Bone marrow (tissue), 2 donors: ENCODE measurements at regions not wholly inside any gene's neighbourhood (a gene's known extent, or its start where the extent isn't known, plus 50 kb on each side); places are given as distances from the start of the nearest gene placed in this dataset.
"Not testable (repeated sequence)": the region's sequence is repeated elsewhere in the genome, so short reads cannot be mapped to it uniquely, and the experiment has no call there.

Source experiments
- DNase-seq, 2 donors: peaks; one replicate each; lab custom pipeline; 2025; lab: John Stamatoyannopoulos, UW

GRCh38 chr17:70375406-70375805, 206.1 kb downstream of the KCNJ2 start:
- no peak for DNase-seq

DNA sequence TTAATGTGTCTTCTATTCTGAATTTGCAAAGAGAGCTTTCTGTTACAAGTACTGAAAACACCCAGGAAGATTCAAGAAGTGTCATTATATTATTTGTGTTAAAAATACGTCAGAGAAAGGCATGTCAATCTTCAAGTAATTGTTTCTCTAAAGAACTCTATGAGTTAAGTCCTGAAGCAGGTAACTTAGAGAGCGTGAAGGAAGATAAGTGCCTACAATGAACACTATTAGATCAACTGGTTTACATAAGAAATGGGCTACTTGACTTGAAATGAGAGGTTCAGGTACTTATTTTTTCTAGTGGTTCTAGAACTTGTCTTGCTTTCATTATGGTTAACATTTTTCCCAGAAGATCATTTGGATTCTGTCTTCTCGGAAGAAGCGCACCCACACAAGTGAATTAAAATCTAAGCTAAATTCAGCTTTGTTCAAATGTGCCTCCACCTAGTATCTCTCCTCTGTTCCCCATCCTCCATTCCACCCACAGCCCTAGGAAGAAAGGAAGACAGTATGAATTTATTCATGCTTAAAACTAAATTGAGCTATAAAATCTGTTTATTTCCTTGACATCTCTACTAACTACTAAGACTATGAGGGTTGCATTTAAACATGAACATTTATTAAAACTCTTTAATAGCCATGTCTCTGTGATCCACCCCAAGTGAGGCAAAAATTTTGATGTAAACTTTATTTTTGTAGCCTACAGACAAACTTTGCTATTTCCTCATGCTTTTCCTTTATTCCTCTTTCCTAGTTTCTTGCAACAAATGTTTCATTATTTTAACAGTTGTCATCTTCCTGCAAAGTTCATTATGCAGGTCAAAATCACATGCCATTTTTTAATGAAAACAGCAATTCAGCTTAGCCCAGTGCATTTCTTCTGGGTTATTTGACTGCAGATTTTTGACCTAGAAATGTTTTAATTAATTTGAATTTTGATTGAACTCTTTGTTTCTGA, 206.8 kb downstream of the KCNJ2 start:
- DNase-seq = no peak

DNA sequence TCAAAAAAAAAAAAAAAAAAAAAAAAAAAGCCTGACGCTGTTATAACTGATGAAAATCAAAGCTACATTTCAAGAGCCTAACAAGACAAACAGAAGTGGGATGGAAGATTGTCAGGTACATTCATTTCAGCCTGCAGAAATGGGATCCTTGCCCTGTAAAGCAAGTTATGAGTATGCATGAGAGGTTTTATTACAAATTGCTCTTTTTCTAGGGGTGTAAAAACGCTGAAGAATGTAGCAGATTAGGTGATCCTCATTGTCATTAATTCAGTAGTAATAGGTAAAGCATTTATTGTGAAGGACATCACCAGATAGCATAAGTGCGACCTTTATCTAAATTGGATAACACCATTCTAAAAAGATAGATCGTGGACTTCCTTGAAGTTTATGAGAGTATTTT, 208.3 kb downstream of the KCNJ2 start:
- no peak for DNase-seq

GRCh38 chr17:70378076-70378475, 208.7 kb downstream of the KCNJ2 start:
- no peak for DNase-seq

DNA sequence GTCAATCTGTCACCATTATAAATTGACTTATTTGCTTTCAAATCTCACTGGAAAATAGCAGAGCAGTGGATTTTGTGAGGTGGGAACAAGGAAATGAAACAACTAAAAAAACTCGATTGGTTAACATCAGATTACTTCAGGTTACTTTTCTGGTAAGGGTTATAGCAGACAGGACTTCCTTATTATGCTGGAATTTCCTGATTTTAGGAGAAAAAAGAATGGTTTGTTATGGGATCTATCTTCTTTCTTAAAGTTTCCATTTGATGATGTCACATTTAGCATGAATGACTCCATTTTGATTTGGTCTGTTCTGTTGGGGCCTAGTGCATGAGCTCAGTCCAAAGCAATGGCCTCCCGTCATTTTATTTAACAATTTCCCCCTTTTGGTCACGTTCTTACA, 210.6 kb downstream of the KCNJ2 start:
- DNase-seq = no peak

GRCh38 chr17:70381916-70382315, 212.6 kb downstream of the KCNJ2 start:
- not testable (repeated sequence) for DNase-seq

- no peak for DNase-seq
Measured at GRCh38 chr17:70388326-70388725, 219.0 kb downstream of the KCNJ2 start.

DNA sequence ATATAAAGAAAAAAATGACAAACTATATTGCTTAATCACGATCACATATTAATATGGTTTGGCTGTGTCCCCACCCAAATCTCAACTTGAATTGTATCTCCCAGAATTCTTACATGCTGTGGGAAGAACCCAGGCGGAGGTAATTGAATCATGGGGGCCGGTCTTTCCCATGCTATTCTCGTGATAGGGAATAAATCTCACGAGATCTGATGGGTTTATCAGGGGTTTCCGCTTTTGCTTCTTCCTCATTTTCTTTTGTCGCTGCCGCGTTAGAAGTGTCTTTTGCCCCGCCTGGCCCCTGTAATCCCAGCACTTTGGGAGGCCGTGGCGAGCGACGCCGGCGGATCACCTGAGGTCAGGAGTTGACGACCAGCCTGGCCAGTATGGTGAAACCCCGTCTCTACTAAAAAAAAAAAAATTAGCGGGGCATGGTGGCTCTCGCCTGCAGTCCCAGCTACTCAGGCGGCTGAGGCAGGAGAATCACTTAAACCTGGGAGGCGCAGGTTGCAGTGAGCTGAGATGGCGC, 220.0 kb downstream of the KCNJ2 start:
- DNase-seq = not testable (repeated sequence)

DNA sequence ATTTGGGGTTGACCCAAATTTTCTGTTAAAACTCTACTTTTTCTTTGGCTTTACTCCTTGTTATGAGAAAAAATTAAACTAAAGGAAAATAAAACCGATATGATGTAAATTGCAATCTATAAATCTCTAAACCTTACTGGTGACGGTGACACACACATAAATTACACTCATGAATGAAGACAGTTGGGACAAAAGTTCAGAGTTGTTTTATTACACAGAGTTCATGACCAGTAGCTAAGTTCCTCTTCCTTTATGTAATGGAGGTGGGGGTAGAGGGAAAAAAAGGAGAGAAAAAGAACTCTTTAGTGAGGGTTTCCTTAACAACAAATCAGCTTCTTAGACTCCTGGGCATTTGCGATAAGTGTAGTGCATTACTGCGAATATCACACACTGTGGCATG, 220.7 kb downstream of the KCNJ2 start:
- DNase-seq = no peak

GRCh38 chr17:70394473-70395232, 225.3 kb downstream of the KCNJ2 start:
- no peak for DNase-seq

- no peak for DNase-seq
Measured at GRCh38 chr17:70405492-70406220, 236.3 kb downstream of the KCNJ2 start.

DNA sequence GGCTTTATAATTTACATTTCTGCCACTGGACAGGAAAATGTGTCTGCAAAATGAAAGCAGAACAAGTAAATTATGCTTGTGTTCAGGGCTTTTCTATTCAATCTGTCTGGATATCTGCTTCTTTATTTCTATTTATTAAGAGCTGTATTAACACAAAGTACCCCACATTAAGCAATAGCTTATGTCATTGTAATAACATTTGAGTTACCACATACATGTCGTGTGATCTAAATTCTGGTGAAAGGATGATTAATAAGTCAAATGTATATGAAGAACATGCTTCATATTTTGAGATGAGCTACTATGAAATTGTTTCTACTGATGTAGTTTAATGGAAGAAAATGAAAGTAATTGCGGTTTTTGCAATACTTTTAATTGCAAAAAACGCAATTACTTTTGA, 238.2 kb downstream of the KCNJ2 start:
- no peak for DNase-seq

DNA sequence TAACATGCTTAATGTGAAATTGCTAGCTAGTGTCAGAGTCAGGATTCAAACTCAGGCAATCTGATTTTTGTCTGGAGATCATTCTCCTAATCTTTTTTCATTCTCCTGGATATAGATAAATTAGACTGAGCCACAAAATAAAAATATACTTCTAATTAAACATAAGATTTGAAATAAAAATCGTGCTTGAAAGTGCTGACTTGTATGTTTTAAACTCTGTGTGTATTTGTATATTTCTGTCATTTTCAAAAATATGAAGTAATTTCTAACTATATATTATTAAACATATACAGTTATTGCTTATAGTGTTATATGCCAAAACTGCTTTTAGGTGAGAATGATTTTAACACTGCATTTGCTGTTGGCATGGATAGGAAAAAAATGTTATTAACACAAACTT, 239.4 kb downstream of the KCNJ2 start:
- no peak for DNase-seq

DNA sequence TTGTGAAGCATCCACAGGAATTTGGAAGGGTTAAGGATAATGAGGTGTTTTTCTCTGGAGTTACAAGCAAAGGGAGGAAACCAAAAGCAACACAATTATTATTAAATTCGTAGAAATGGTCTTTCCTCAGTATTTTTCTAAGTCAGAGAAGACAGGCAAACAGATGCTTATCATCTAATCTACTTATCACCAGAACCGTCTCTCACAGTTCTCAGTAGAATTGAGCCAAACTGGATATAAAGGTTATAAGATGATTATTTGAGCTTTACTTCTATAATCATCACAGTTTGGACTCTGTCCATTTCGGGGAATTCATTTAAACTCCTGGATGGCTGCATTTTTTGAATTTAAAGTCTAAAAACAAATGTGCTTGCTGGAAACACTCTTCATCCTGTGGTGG, 245.0 kb downstream of the KCNJ2 start:
- DNase-seq = no peak

- DNase-seq = no peak
Measured at GRCh38 chr17:70420861-70421445, 251.6 kb downstream of the KCNJ2 start.

- no peak for DNase-seq
Measured at GRCh38 chr17:70422862-70423261, 253.5 kb downstream of the KCNJ2 start.

DNA sequence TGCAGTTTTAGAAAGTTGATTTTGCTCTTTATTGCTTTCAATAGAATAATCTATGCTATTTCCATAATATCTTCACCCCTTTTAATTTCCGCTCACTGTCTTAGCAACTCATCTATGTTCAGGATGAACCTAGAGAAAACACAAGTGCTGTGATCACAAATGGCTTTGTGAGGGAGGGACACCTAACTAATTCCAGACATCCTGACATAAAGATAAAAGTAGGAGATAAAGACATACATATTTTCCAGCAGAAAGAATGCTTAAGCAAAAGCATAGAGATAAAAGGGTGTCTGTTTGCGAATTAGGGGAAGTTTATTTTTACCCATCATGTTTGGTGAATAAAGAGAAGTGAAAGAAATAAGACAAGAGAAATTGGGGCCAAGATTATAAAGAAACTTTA, 254.2 kb downstream of the KCNJ2 start:
- DNase-seq = no peak

- no peak for DNase-seq
Measured at GRCh38 chr17:70426752-70427151, 257.4 kb downstream of the KCNJ2 start.

GRCh38 chr17:70434536-70435490, 265.5 kb downstream of the KCNJ2 start:
- DNase-seq = no peak

DNA sequence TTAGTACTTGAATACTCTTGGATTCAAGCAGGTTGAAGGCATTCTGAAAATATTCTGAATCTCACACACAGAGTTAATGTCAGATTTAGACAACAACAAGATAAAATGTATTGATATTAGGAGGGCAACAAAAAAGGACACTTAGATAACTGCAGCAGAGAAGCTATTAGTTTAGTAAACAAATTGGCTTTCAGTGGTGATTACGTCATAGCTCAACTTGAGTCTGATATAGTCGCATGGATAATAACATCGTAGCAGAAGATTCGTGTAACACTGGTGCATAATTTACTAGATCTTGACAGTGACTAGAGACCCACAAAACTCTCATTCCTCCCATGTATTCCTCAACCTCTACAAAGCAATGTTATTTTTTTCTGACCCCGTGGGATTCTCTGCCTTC, 268.3 kb downstream of the KCNJ2 start:
- DNase-seq = no peak

- no peak for DNase-seq
Measured at GRCh38 chr17:70446446-70446845, 277.1 kb downstream of the KCNJ2 start.
